GM21367 (cell line): ENCODE measurements at regions not wholly inside any gene's neighbourhood (a gene's known extent, or its start where the extent isn't known, plus 50 kb on each side); places are given as distances from the start of the nearest gene placed in this dataset.

ENCODE experiments used
- ATAC-seq: cut with Tn5 transposase; IDR thresholded peaks from one replicate; pipeline ENCODE4 v1.9.1; 2021; ENCODE audit not compliant: unreplicated experiment

- ATAC-seq: no peak
Observed at GRCh38 chr3:71858503-71859122, 73.7 kb upstream of the PROK2 start.

DNA sequence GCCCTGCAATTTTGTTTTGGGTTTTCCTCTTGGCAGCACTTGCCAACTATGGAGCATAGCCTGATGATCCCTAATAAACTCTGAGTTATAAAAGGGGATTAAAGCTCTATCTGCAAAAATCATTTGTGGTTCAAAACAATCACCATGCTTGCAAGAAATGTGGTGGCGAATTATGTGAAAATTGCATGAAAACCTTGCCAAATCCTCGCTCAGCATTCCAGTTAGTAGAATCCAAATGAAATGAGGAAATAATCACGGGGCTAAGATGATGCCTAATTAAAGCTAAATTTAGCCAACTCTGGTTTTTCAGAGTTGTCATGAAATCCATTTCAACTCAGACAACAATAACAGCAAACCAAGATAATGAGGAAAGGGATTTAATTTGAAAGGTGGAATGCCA, 73.0 kb upstream of the PROK2 start:
- no peak for ATAC-seq

GRCh38 chr3:71854706-71855105, 69.8 kb upstream of the PROK2 start:
- no peak for ATAC-seq

GRCh38 chr3:71854096-71854495, 69.1 kb upstream of the PROK2 start:
- no peak for ATAC-seq

DNA sequence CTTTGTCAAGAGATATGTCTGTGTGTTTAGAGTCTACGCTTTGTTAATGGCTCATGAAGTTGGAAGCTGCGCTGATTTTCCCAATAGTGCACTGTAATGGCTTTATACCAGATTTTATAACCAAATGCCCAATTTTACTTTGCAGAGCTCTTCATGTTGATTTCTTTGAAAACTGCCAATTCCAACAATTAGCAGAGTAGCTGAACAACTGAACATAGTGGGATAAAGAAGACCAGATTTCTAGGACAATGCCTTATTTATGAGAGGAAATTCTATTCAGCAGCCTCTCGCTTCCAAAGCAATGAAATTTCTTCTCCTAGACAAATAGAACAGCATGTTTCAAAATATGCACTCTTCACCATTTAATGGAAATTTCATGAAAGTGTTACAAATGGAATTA, 66.9 kb upstream of the PROK2 start:
- ATAC-seq: no peak

- ATAC-seq: no peak
Observed at GRCh38 chr3:71850654-71851053, 65.7 kb upstream of the PROK2 start.

DNA sequence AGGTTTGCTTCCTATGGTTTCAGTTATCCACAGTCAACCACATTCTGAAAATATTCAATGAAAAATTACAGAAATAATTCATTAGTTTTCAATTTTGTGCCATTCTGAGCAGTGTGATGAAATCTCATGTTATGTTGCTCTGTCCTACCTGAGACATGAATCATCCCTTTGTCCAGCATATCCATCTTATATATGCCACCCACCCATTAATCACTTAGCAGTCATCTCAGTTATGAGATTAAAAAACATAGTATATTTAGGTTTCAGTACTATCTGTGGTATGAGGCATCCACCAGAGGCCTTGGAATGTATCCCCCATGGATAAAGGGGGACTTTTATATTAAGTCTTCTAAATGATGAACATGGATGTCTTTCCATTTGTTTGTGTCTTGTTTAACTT, 64.7 kb upstream of the PROK2 start:
- ATAC-seq: no peak

- ATAC-seq: no peak
Observed at GRCh38 chr3:71847794-71848193, 62.8 kb upstream of the PROK2 start.

- no peak for ATAC-seq
Observed at GRCh38 chr3:71846185-71846584, 61.2 kb upstream of the PROK2 start.

GRCh38 chr3:71843071-71843470, 58.1 kb upstream of the PROK2 start:
- ATAC-seq: no peak

DNA sequence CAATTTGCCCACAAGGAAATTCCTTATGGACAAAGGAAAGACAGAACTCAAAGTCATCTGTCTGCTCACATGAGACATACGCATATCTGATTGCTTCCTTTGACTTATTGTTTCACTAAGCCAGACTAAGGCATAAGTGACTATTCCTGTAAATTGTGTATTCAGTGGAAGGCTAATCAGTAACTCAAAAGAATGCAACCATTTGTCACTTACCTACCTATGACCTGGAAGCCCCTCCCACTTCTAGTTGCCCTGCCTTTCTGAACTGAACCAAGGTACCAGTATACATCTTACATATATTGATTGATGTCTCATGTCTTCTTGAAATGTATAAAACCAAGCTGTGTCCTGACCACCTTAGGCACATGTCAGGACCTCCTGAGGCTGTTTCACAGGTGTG, 53.5 kb upstream of the PROK2 start:
- no peak for ATAC-seq
